ENCODE measurements at regions not wholly inside any gene's neighbourhood (a gene's known extent, or its start where the extent isn't known, plus 50 kb on each side); places are given as distances from the start of the nearest gene placed in this dataset.

DNA sequence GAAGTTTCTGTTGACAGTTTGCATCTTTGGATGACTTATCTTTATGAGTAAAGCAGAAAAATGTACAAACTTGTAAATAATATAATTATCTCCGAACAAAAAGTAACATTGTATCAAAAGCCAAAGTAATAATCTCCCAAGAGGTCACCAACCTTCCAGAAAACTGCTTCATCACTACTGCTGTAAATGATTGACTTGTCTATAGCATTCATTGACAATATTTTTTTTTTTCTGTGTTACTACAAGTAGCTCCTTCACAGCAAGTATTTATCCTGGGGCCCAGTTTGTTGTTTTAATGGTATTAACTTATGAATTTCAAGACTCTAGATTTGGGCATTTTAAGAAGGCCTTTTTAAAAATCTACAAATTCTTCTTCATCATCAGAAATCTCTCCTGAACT lies 242.4 kb downstream of the KLF12 start:
- no peaks in the 10 kb centered on the region for H3K36me3 ChIP-seq (ENCODE audit: control insufficient read depth, insufficient read depth, low read length)
- H3K27me3 ChIP-seq (ENCODE audit: control insufficient read depth, insufficient read depth, low read length): no peaks in the 10 kb centered on the region
- H3K4me3 ChIP-seq (ENCODE audit: low read depth, low read length): no peak overlapping the region
- no peak for DNase-seq (ENCODE audit: low read depth)
- TF ChIP-seq CTCF (IDR thresholded peaks at IDR 0.05; ENCODE audit: insufficient read depth, low read length, poor library complexity, severe bottlenecking): no peak

DNA sequence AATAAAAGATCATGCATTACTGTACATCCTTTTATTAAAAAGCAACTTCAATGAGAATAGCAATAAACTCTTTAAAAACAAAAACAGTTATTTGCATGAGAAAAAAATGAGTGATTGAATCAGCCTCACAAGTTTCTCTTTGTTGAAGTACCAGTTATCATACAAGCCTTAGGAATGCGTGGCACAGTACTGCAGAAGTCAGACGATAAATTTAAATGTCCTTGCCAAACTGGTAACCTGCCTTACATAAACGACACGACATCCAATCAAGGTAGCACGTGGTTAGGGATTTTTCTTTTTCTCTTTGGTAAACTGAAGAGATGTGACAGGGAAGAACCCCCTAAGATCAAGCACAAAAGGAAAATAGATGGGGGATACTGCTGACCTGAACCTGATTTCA lies 251.0 kb downstream of the KLF12 start:
- TF ChIP-seq CTCF (IDR thresholded peaks at IDR 0.05; ENCODE audit: insufficient read depth, low read length, poor library complexity, severe bottlenecking): no peak
- DNase-seq (ENCODE audit: low read depth): no peak
- Histone ChIP-seq H3K4me3 (ENCODE audit: low read depth, low read length) (no peak overlapping the region), H3K27me3 (ENCODE audit: control insufficient read depth, insufficient read depth, low read length) (no peaks in the 10 kb centered on the region), H3K36me3 (ENCODE audit: control insufficient read depth, insufficient read depth, low read length) (no peaks in the 10 kb centered on the region)

GRCh38 chr13:73880365-73880764 lies 253.8 kb downstream of the KLF12 start:
- no peak for DNase-seq (ENCODE audit: low read depth)
- no peak for TF ChIP-seq CTCF (IDR thresholded peaks at IDR 0.05; ENCODE audit: insufficient read depth, low read length, poor library complexity, severe bottlenecking)
- Histone ChIP-seq H3K27me3 (ENCODE audit: control insufficient read depth, insufficient read depth, low read length) (no peaks in the 10 kb centered on the region), H3K36me3 (ENCODE audit: control insufficient read depth, insufficient read depth, low read length) (no peaks in the 10 kb centered on the region), H3K4me3 (ENCODE audit: low read depth, low read length) (no peak overlapping the region)

GRCh38 chr13:73879346-73880015 lies 254.7 kb downstream of the KLF12 start:
- no peak for TF ChIP-seq CTCF (IDR thresholded peaks at IDR 0.05; ENCODE audit: insufficient read depth, low read length, poor library complexity, severe bottlenecking)
- Histone ChIP-seq H3K36me3 (ENCODE audit: control insufficient read depth, insufficient read depth, low read length) (no peaks in the 10 kb centered on the region), H3K27me3 (ENCODE audit: control insufficient read depth, insufficient read depth, low read length) (no peaks in the 10 kb centered on the region), H3K4me3 (ENCODE audit: low read depth, low read length) (no peak overlapping the region)
- no peak for DNase-seq (ENCODE audit: low read depth)

DNA sequence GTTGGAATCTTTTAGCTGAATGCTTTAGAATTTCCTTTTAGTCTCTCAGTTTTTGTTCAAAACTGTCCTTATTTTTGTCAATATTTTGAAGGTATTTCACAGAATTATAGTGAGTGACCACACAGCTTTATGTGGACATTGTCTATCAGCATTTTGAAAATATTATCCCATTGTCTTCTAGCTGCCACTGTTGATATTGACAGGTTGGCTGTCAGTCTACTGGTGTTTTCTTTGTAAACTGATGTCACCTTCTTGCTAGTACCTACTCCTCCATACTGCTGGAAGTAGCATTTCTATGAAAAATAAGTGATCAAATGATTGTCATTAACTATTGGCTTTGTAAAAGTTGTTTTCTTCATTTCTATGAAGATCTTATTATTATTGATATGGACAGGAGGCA lies 256.8 kb downstream of the KLF12 start:
- H3K36me3 ChIP-seq (ENCODE audit: control insufficient read depth, insufficient read depth, low read length): no peaks in the 10 kb centered on the region
- no peak overlapping the region for H3K4me3 ChIP-seq (ENCODE audit: low read depth, low read length)
- no peak for DNase-seq (ENCODE audit: low read depth)
- TF ChIP-seq CTCF (IDR thresholded peaks at IDR 0.05; ENCODE audit: insufficient read depth, low read length, poor library complexity, severe bottlenecking): no peak
- H3K27me3 ChIP-seq (ENCODE audit: control insufficient read depth, insufficient read depth, low read length): no peaks in the 10 kb centered on the region

- Histone ChIP-seq H3K4me3 (ENCODE audit: low read depth, low read length) (no peak overlapping the region), H3K27me3 (ENCODE audit: control insufficient read depth, insufficient read depth, low read length) (no peaks in the 10 kb centered on the region), H3K36me3 (ENCODE audit: control insufficient read depth, insufficient read depth, low read length) (no peaks in the 10 kb centered on the region)
- TF ChIP-seq CTCF (IDR thresholded peaks at IDR 0.05; ENCODE audit: insufficient read depth, low read length, poor library complexity, severe bottlenecking): no peak
- DNase-seq (ENCODE audit: low read depth): no peak
Observed at GRCh38 chr13:73876323-73876722, 257.9 kb downstream of the KLF12 start.

Measured in kidney epithelial cell (primary cell).